KMS-11 (cell line): ENCODE measurements at regions not wholly inside any gene's neighbourhood (a gene's known extent, or its start where the extent isn't known, plus 50 kb on each side); places are given as distances from the start of the nearest gene placed in this dataset.

Experiments
- H2AFZ ChIP-seq: fragments of 200-600 bp; sonication (generic); 2 replicates; pipeline ENCODE4 v1.6.1; 2016; ENCODE audit warnings: antibody characterized with exemption, mixed run types, low read depth
- H3K27ac ChIP-seq: fragments of 200-600 bp; sonication (generic); 2 replicates; pipeline ENCODE4 v1.6.1; 2016; ENCODE audit warnings: mild to moderate bottlenecking, mixed run types
- H3K27me3 ChIP-seq: fragments of 200-600 bp; sonication (generic); 2 replicates; pipeline ENCODE4 v1.6.1; 2017; ENCODE audit warnings: mild to moderate bottlenecking, low read depth, mixed run types, moderate library complexity; ENCODE audit not compliant: insufficient read depth
- H3K36me3 ChIP-seq: fragments of 200-600 bp; sonication (generic); 2 replicates; pipeline ENCODE4 v1.6.1; 2017; ENCODE audit warnings: mild to moderate bottlenecking, mixed run types; ENCODE audit not compliant: insufficient read depth
- H3K4me1 ChIP-seq: fragments of 200-600 bp; sonication (generic); 2 replicates; pipeline ENCODE4 v1.6.1; 2016; ENCODE audit warnings: mild to moderate bottlenecking, low read depth, mixed run types; ENCODE audit not compliant: poor library complexity, severe bottlenecking
- H3K4me2 ChIP-seq: fragments of 200-600 bp; sonication (generic); 2 replicates; pipeline ENCODE4 v1.7.0; 2016; ENCODE audit warnings: mild to moderate bottlenecking, mixed run types
- H3K4me3 ChIP-seq: fragments of 200-600 bp; sonication (generic); IDR thresholded peaks from 2 replicates; pipeline ENCODE4 v1.6.1; 2017; ENCODE audit warnings: low read depth, low read length, mixed read lengths; ENCODE audit not compliant: insufficient read depth
- H3K79me2 ChIP-seq: fragments of 200-600 bp; sonication (generic); 2 replicates; pipeline ENCODE4 v1.6.1; 2016; ENCODE audit warnings: low read depth, mixed run types; ENCODE audit not compliant: insufficient read depth
- H3K9ac ChIP-seq: fragments of 200-600 bp; sonication (generic); 2 replicates; pipeline ENCODE4 v1.6.1; 2016; ENCODE audit warnings: mild to moderate bottlenecking, mixed run types
- H4K20me1 ChIP-seq: fragments of 200-600 bp; sonication (generic); 2 replicates; pipeline ENCODE4 v1.6.1; 2016; ENCODE audit warnings: mild to moderate bottlenecking, mixed run types; ENCODE audit not compliant: insufficient read depth
- TF ChIP-seq, protein P1 (sequence below): fragments of 200-600 bp; sonication (generic); conservative IDR thresholded peaks from 2 replicates; pipeline ENCODE4 v1.6.1; 2017; ENCODE audit warnings: low read depth, mild to moderate bottlenecking, antibody characterized with exemption, low read length, moderate library complexity, mixed read lengths

DNA sequence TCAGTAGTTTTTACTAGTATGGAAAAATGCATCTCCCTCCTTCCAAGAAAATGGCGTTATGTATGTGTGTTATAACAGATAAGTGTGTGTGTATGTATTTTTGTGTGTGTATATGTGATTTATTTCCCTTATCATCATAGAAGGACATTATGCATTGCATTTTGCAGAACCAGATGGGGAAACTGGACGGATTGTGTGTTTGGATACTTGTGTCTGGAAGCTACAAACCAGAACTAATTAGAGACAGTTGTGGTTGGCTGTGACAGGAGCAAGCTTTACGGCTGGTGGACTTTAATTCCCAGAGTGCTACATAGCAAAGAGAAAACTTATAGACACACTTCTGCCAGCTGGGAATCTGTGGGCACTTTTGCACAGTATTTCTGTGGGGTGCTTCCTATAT, 162.5 kb downstream of the RWDD3 start:
- H3K27ac ChIP-seq: no peak overlapping the region
- H3K4me3 ChIP-seq: no peak overlapping the region
- H3K4me1 ChIP-seq: no peaks in the 10 kb centered on the region
- H4K20me1 ChIP-seq: no peaks in the 10 kb centered on the region
- TF ChIP-seq, protein P1, sequence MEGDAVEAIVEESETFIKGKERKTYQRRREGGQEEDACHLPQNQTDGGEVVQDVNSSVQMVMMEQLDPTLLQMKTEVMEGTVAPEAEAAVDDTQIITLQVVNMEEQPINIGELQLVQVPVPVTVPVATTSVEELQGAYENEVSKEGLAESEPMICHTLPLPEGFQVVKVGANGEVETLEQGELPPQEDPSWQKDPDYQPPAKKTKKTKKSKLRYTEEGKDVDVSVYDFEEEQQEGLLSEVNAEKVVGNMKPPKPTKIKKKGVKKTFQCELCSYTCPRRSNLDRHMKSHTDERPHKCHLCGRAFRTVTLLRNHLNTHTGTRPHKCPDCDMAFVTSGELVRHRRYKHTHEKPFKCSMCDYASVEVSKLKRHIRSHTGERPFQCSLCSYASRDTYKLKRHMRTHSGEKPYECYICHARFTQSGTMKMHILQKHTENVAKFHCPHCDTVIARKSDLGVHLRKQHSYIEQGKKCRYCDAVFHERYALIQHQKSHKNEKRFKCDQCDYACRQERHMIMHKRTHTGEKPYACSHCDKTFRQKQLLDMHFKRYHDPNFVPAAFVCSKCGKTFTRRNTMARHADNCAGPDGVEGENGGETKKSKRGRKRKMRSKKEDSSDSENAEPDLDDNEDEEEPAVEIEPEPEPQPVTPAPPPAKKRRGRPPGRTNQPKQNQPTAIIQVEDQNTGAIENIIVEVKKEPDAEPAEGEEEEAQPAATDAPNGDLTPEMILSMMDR: no peak
- H3K4me2 ChIP-seq: no peak overlapping the region
- no peak overlapping the region for H2AFZ ChIP-seq
- no peaks in the 10 kb centered on the region for H3K79me2 ChIP-seq
- H3K9ac ChIP-seq: no peak overlapping the region
- no peaks in the 10 kb centered on the region for H3K36me3 ChIP-seq
- no peaks in the 10 kb centered on the region for H3K27me3 ChIP-seq

DNA sequence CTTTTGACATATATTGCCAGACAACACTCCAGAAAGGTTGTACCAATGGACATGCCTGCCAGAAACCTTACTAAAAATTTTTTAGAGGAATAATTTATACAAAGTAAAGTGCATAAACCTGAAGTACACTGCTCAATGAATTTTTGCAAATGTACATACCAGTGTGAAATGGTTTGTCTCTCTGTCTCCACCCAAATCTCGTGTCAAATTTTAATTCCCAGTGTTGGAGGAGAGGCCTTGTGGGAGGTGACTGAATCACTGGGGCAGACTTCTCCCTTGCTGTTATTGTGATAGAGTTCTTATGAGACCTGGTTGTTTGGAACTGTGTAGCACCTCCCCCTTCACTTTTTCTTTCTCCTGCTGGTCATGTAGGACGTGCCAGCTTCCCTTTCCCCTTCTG, 168.8 kb downstream of the RWDD3 start:
- no peak overlapping the region for H3K4me3 ChIP-seq
- TF ChIP-seq, protein P1: no peak
- no peak overlapping the region for H3K27ac ChIP-seq
- H3K4me1 ChIP-seq: no peaks in the 10 kb centered on the region
- H3K27me3 ChIP-seq: no peaks in the 10 kb centered on the region
- no peaks in the 10 kb centered on the region for H3K79me2 ChIP-seq
- no peaks in the 10 kb centered on the region for H4K20me1 ChIP-seq
- no peak overlapping the region for H3K9ac ChIP-seq
- H2AFZ ChIP-seq: no peak overlapping the region
- H3K36me3 ChIP-seq: no peaks in the 10 kb centered on the region
- H3K4me2 ChIP-seq: no peak overlapping the region

DNA sequence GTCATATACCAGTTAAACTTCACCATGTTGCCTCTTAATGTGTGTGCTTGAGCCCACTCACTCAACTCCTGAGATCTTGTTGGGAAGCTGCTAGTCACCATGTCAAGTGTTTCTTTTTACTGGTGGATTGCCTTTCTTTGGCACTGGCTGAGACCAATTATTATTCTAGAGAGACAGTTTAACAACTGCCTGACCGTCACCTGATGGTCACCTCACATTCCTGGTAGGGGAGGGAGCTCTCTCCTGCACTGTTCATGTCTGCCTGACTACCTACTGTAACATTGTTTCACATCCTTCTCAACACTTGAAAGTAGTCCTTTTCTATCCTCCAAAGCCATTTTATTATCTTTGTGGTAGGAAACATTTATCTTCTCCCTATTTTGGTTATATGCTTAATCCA, 172.3 kb downstream of the RWDD3 start:
- Histone ChIP-seq H3K27ac (no peak overlapping the region), H3K27me3 (no peaks in the 10 kb centered on the region), H4K20me1 (no peaks in the 10 kb centered on the region), H3K79me2 (no peaks in the 10 kb centered on the region), H3K36me3 (no peaks in the 10 kb centered on the region), H3K4me3 (no peak overlapping the region), H3K9ac (no peak overlapping the region), H3K4me2 (no peak overlapping the region), H3K4me1 (no peaks in the 10 kb centered on the region), H2AFZ (no peak overlapping the region)
- TF ChIP-seq, protein P1: no peak

DNA sequence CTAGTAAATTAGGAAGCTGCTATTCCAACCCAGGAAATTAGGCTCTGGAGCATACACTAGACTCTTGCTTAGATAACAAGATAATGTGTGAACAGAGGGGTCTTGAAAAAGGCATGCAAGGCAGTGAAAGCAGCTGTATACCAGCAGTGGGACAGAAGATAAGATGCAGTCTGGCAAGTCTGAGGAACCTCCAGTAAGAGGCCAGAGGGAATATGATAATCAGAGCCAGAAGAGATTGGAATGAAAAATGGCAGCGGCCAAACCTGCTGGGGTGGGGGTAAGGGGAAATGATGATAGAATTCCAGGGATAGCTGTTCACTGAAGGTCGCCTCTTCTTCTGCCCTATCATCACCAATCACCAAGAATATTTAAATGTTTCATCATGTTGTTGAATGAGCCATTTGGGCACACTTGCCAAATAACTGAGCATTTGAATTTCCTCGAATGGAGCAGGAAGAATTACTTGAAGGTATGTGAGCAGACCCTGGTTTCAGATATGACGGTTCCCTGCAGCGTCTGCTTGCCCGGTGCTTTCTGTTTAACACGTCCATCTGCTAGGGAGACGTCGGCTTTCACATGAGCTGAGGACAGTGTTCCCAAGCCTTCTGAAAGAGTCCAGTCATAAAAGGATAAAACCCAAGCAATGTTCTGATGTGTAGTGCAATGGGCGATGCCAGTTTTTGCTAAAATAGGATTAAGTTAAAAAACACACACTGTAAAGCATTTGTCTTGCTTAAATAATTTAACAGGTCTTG, 173.3 kb downstream of the RWDD3 start:
- Histone ChIP-seq H4K20me1 (no peaks in the 10 kb centered on the region), H3K9ac (no peak overlapping the region), H3K27me3 (no peaks in the 10 kb centered on the region), H3K79me2 (no peaks in the 10 kb centered on the region), H3K4me1 (no peaks in the 10 kb centered on the region), H2AFZ (no peak overlapping the region), H3K27ac (no peak overlapping the region), H3K4me2 (no peak overlapping the region), H3K36me3 (no peaks in the 10 kb centered on the region), H3K4me3 (no peak overlapping the region)
- TF ChIP-seq, protein P1: no peak
